HCT116 (cell line): ENCODE measurements at regions not wholly inside any gene's neighbourhood (a gene's known extent, or its start where the extent isn't known, plus 50 kb on each side); places are given as distances from the start of the nearest gene placed in this dataset.

Source experiments
- ATAC-seq: fragments of 200-7000 bp; cut with Tn5 transposase; 2 replicates; pipeline ENCODE4 v1.9.1; 2020; ENCODE audit warnings: mild to moderate bottlenecking, moderate library complexity
- BruUV-seq: library from RNA; stranded (reverse); fragments of 400-500 nt; replicated peaks from 2 replicates; lab custom pipeline; 2021; lab: Mats Ljungman, UMichigan
- CTCF ChIA-PET: fragments of 300-600 bp; sonication (Branson Sonifier 250); formaldehyde crosslinking; loops from one replicate; lab custom pipeline; 2021; ENCODE audit warnings: antibody characterized with exemption; lab: Charles Lee
- POLR2A ChIA-PET: fragments of 300-600, 350-600 bp; sonication (Branson Sonifier 250); formaldehyde crosslinking; loops from one replicate; lab custom pipeline; 2021; ENCODE audit warnings: antibody characterized with exemption; lab: Charles Lee
- RAD21 ChIA-PET, 2 experiments: fragments of 300-600 bp; sonication (Branson Sonifier 250); formaldehyde crosslinking; loops; one replicate each; lab custom pipeline; 2023; ENCODE audit warnings: low total read pairs in 2 of 2; ENCODE audit not compliant: uncharacterized antibody in 2 of 2, unreplicated experiment in 2 of 2, low non-redundant PET in 1 of 2; lab: Charles Lee
- DNase-seq: peaks from one replicate; pipeline ENCODE4 v3.0.0-alpha.2; 2010; ENCODE audit warnings: low read depth, low spot score
- H2AFZ ChIP-seq: fragments of 200-600 bp; shearing (Covaris generic), sonication (generic); 2 replicates; pipeline ENCODE4 v1.6.1; 2017; ENCODE audit warnings: low read depth, mixed run types, mixed read lengths, antibody characterized with exemption, low read length; ENCODE audit not compliant: poor library complexity, severe bottlenecking
- H3K27ac ChIP-seq: 2 replicates; pipeline ENCODE4 v1.5.1; 2012; ENCODE audit warnings: low read depth, low read length
- H3K27me3 ChIP-seq: fragments of 200-600 bp; sonication (generic); 2 replicates; pipeline ENCODE4 v1.6.1; 2016; ENCODE audit warnings: mixed run types, low read length, mixed read lengths; ENCODE audit not compliant: insufficient read depth
- H3K36me3 ChIP-seq, 2 experiments: fragments of 200-500 bp in 1 of 2; fragments of 200-600 bp in 1 of 2; sonication (Bioruptor generic) in 1 of 2; sonication (generic) in 1 of 2; 2 replicates each; pipeline versions ENCODE4 v1.5.1 to v1.6.1; 2014 to 2016; ENCODE audit warnings: low read length in 2 of 2, inconsistent platforms in 1 of 2, mixed read lengths in 1 of 2, mixed run types in 1 of 2; ENCODE audit not compliant: insufficient read depth in 2 of 2, control insufficient read depth in 1 of 2
- H3K4me1 ChIP-seq, 2 experiments: fragments of 200-600 bp in 1 of 2; sonication (generic) in 1 of 2; 2 replicates each; pipeline versions ENCODE4 v1.5.1 to v1.6.1; 2012 to 2017; ENCODE audit warnings: low read length in 2 of 2, inconsistent platforms in 1 of 2, mild to moderate bottlenecking in 1 of 2, mixed read lengths in 1 of 2, mixed run types in 1 of 2, moderate library complexity in 1 of 2; ENCODE audit not compliant: insufficient read depth in 2 of 2, control insufficient read depth in 1 of 2
- H3K4me2 ChIP-seq: fragments of 200-600 bp; sonication (generic); 2 replicates; pipeline ENCODE4 v1.6.1; 2017; ENCODE audit warnings: mixed run types, low read length, mixed read lengths
- H3K4me3 ChIP-seq, 2 experiments: fragments of 200-600 bp in 1 of 2; sonication (generic) in 1 of 2; replicated peaks in 1 of 2; 2 replicates each; pipeline ENCODE4 v1.5.1; 2011 to 2016; ENCODE audit warnings: low read length in 2 of 2, control low read depth in 1 of 2, low read depth in 1 of 2, mild to moderate bottlenecking in 1 of 2, mixed read lengths in 1 of 2, mixed run types in 1 of 2
- H3K79me2 ChIP-seq: fragments of 200-600 bp; sonication (generic); 2 replicates; pipeline ENCODE4 v1.6.1; 2017; ENCODE audit warnings: mild to moderate bottlenecking, mixed run types, low read length, moderate library complexity, mixed read lengths; ENCODE audit not compliant: insufficient read depth
- H3K9ac ChIP-seq: fragments of 200-600 bp; sonication (generic); 2 replicates; pipeline ENCODE4 v1.6.1; 2016; ENCODE audit warnings: low read length, mixed read lengths
- H3K9me2 ChIP-seq: fragments of 200-600 bp; sonication (generic), shearing (Covaris generic); 2 replicates; pipeline ENCODE4 v1.6.1; 2017; ENCODE audit warnings: mixed run types, mild to moderate bottlenecking, moderate library complexity; ENCODE audit not compliant: insufficient read depth
- H3K9me3 ChIP-seq, 2 experiments: fragments of 200-500 bp in 1 of 2; fragments of 200-600 bp in 1 of 2; sonication (Bioruptor generic) in 1 of 2; sonication (generic) in 1 of 2; 2 replicates each; pipeline ENCODE4 v1.6.1; 2014 to 2017; ENCODE audit warnings: low read length in 2 of 2, mixed read lengths in 2 of 2, inconsistent platforms in 1 of 2, low read depth in 1 of 2, mild to moderate bottlenecking in 1 of 2, mixed run types in 1 of 2, moderate library complexity in 1 of 2; ENCODE audit not compliant: control insufficient read depth in 1 of 2, insufficient read depth in 1 of 2
- H4K20me1 ChIP-seq: fragments of 200-600 bp; sonication (generic), shearing (Covaris generic); 2 replicates; pipeline ENCODE4 v1.6.1; 2017; ENCODE audit warnings: mixed run types, mild to moderate bottlenecking, moderate library complexity; ENCODE audit not compliant: insufficient read depth
- CBX3 ChIP-seq: IDR thresholded peaks from 2 replicates; pipeline ENCODE4 v1.6.1; 2012; ENCODE audit warnings: low read depth
- CEBPB ChIP-seq: IDR thresholded peaks from 2 replicates; pipeline ENCODE4 v1.6.1; 2012; ENCODE audit warnings: low read depth
- EZH2 ChIP-seq: fragments of 200-600 bp; sonication (generic); IDR thresholded peaks from 2 replicates; pipeline ENCODE4 v1.6.1; 2017; ENCODE audit warnings: antibody characterized with exemption, mixed run types
- REST ChIP-seq: IDR thresholded peaks from 2 replicates; pipeline ENCODE4 v1.6.1; 2012; ENCODE audit warnings: low read depth
- ZFX ChIP-seq: fragments of 450-650 bp; IDR thresholded peaks from 2 replicates; pipeline ENCODE4 v1.6.1; 2017
- intact Hi-C: fragments of 100-400 bp; cut with micrococcal nuclease; formaldehyde crosslinking; loops from 2 replicates; pipeline ENCODE4 v1.10.0; 2022

GRCh38 chr17:77379832-77380231 is 239.1 kb downstream of the SEC14L1 start (continued):
- no peak for TF ChIP-seq CEBPB
- no peak for TF ChIP-seq CBX3
- TF ChIP-seq REST, result no peak

DNA sequence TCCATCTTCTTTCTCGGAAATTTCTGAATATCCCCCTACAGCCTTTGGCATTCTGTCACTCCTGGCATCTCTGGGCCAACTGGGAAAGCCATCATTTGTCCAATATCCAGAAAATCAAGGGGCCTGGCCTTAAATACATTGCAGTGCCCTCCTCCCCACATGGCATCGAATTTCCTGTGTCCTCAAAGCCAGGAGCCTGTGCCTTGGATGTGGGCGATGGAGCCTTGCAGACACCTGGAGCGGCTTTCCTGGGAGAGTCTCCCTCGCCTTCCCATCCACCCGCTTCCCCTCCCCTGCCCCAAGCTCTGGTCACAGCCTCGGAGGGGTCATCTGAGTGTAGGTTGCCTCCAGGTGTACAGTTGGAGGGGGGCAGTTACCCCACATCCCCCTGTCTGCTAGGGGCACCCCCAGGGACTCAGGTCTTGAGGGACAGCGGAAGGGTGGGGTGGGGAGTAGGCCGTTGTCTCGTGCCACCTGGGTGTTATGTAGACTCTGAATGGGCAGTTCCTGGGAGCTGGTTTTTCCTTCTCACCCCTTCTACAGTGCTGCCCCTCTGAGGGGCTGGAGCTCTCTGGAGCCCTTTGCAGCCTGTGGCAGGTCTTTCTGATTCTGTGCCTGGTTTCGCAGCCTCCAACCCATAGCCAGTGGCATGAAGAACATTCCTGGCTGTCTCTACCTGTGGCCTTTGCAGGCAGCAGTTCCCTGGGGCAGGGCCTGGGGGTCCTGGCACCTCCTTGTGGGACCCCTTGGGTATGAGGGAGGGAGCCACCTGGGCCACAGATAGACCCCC is 239.8 kb downstream of the SEC14L1 start:
- H3K79me2 ChIP-seq, result peaks cover 94% of the 10 kb centered on the region
- CTCF ChIA-PET, result no interaction called here
- H3K27me3 ChIP-seq, result no peaks in the 10 kb centered on the region
- H3K9me3 ChIP-seq, result no peaks in the 10 kb centered on the region
- DNase-seq, result no peak
- H2AFZ ChIP-seq, result no peak overlapping the region
- H3K27ac ChIP-seq, result peak overlapping the region; percentile 0; the same call in 1 of the 2 replicates
- intact Hi-C loops, result no loop called here
- RAD21 ChIA-PET, result no interaction called here
- no peaks in the 10 kb centered on the region for H3K9me2 ChIP-seq
- TF ChIP-seq EZH2, result no peak
- TF ChIP-seq ZFX, result 0 out of 2 replicates have a peak, but pooled peaks have one; percentile 11
- TF ChIP-seq, all 23 proteins: peak for 1
- peaks cover 5 to 23% of the 10 kb centered on the region in 2 experiments; a peak in 2 of 4 replicates for H3K4me1 ChIP-seq
- no peak overlapping the region for H3K4me2 ChIP-seq
- H3K4me3 ChIP-seq, result no peak overlapping the region
- H3K36me3 ChIP-seq, result no peaks in the 10 kb centered on the region
- ATAC-seq, result no peak
- no TSS peak for BruUV-seq
- H4K20me1 ChIP-seq, result no peaks in the 10 kb centered on the region; the same call in 1 of the 2 replicates
- POLR2A ChIA-PET, result no interaction called here
- H3K9ac ChIP-seq, result peak overlapping the region; percentile 6; the same call in 1 of the 2 replicates
